ENCODE measurements at regions not wholly inside any gene's neighbourhood (a gene's known extent, or its start where the extent isn't known, plus 50 kb on each side); places are given as distances from the start of the nearest gene placed in this dataset.

DNA sequence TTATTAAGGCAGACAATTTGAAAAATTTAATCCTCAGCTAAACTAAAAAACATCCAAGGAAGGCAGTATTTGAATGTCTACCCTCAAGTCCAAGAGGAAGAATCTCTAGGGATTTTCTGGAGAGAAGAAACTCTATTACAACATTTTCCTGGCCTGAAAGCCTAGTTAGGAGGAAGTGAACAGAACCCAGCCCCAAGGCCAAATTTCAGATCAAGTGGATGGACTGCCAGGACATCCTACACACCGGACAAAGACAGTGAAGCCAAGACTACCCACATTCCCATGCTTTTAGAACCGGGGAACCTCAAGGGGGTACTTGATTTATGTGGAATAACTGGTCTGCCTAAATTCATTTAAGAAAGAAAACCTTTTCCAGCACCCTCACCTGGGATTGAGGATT is 108.9 kb upstream of the MEOX2 start:
- DNase-seq, result no peak

DNA sequence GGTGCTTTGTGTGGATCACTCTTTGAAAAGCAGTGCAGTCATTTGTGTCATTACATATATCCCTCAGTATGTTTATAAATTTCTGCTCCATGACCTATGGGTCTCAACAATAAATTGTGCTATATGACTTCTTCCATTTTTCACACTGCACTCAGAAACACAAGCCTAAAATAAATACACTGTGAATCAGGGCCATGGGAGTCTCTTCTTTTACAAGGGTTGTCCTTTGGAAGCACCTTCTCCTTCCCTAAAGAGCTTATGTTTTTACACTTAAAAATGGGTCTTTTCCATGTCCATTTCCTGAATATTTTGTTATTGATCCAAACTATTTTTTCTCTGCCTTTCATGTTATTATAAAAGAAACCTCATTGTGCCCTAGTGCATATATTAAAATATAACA is 108.3 kb upstream of the MEOX2 start:
- DNase-seq, result no peak

DNA sequence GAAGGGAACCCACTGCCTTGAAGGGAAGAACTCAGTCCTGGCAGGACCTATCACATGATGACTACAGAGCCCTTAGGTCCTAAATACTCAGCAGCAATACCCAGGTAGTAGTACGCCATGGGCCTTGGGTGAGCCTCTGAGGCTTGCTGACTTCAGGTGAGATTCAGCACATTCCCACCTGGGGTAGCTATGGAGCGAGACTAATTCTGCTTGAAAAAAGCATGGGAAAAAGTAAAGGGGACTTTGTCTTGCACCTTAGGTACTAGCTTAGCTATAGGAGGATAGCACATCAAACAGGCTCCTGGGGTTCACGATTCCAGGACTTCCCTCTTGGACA is 98.2 kb upstream of the MEOX2 start:
- DNase-seq, result no peak

DNA sequence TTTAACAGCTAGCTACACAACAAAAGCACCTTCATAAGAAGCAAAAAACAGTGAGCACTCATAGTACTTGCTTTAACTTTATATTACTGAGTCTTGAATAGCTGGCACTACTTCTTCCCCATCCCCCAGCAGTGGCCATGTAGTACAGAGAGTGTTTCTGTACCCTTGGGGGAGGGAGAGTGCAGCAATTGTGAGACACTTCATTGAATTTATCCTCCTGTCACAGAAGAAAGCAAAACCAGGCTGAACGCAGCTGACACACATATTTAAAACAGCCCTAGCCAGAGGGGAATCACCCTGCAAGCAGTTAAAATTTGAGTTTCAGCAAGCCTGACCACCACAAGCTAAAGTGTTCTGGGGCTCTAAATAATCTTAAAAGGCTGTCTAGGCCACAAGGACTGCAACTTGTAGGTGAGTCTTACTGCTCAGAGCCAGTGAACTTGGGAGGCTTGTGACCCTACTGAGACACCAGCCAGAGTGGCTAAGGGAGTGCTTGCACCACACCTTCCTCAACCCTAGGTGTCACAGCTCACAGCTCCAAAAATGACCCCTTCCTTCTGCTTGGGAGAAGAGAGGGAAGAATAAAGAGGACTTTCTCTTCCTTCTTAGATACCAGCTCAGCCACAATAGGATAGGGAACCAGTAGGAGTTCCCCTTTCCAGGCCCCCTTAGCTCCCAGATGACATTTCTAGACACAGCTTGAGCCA is 97.7 kb upstream of the MEOX2 start:
- no peak for DNase-seq

DNA sequence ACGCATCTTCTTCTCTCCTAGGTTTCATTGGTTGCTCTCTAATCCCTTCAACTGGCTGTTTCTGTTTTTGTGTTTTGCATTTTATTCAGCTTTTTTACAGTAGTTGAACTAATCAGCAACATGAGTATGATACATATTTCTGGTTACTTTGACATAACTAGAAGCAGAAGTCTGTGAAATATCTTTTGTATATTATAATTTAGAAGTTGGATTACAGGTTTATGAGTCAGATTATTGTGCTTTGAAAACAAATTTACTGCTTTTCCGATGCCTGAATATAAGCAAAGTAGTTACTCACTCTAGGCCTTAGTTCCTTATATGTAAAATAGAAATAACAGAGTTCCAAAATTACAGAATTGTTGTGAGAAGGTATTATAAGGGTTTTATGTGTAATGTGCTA is 96.2 kb upstream of the MEOX2 start:
- DNase-seq, result no peak

DNA sequence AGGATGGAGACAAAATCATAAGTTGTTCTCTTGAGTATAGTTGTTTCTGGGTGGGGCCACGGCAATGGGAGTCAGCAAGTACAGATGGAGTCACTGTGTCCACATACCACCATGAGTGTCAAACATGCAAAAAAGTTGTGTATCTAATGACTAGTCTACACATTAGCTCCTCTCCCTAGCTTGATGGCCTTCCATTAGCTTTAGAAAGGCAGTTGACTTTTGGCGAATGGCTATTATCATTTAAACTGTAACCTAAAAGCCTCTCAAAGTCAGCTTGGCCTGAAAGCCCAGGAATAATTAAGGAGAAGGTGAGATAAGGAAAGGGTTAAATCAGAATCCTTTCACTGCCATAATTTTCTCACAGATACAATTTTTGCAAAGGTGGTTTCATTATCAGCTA is 95.5 kb upstream of the MEOX2 start:
- DNase-seq, result no peak

DNA sequence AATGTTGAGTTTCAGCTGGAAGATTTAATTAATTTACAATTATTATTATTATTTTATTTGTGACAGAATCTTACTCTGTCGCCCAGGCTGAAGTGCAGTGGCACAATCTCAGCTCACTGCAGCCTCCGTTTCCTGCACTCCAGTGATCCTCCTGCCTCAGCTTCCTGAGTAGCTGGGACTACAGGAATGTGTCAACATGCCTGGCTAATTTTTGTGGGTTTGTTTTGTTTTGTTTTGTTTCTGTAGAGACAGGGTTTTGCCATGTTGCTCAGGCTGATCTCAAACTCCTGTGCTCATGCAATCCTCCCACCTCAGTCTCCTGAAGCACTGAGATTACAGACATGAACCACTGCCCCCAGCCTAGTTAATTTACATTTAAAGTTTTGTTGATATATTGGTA is 93.8 kb upstream of the MEOX2 start:
- DNase-seq, result no peak

DNA sequence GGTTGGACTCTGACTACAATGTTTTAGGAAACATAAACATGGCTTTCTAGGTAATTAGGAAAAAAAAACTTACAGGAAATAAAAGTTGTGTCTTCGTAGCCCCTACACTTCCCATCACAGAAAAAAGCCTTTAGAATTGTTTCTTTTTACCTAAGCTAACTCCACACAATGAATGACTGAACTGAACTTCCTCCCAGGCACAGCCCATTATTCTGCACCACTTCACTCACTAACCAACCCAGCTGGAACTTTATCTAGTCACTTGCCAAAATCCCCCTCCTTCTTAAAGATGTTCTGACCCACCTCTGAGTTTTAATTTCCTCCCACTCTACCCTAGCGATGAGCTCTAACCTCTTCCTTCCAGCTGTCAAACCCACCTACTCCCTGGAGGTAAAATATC is 91.7 kb upstream of the MEOX2 start:
- DNase-seq, result no peak

DNA sequence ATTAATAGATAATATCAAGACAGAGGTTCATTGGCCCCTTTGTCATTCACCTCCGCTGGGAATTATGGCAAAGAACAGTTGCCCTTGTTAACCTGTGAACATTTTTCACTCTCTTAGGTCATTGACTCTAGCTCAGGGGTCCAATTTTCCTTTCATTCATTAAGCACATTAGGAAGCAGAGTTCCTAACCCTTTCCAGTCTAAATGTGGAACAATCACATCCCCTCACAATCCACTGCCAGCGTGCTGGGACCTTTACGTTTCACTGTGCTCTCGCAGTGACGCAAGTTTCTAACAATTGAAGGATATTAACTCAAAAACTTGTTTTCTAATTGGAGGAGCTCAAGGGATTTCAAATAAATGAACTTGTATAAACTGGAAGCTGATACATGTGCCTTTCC is 79.3 kb upstream of the MEOX2 start:
- no peak for DNase-seq

DNA sequence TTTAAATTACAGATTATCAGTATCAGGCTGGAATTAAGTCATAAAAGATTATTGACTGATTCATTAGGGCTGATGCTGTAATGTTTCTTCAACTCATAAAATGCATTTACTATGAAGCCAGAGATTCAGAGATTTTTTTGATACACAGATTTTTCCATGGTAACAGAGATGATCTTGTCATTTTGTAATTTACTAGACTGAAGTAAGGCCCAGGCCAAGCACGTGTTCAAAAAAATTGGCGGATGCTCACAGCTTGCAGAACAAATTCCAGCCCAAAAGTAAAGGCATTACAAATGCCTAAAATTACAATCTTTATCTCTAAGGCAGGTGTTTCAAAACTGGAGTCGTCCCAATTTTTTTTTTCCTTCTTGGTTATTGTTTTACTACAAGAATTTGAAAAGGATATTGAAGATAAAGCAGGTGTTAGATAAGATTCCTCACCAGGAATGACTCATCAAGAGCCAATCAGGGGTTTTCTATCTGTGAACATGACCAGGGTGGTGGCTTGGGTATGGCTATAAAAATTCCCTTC is 78.4 kb upstream of the MEOX2 start:
- DNase-seq, result no peak

DNA sequence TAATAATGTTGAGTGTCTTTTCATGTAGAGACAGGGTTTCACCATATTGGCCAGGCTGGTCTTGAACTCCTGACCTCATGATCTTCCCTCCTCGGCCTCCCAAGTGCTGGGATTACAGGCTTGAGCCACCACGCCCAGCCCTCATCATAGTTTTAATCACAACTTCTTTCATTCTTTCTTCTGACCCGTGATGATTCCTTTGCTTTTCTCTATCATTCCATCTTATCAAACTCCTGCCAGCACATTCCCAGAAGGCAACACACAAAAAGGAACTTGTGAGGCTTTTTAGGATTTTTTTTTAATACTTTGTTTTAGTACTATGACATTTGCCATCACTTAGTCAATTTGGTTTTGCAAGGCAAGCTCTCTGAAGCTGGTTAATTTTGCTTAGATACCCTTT is 77.5 kb upstream of the MEOX2 start:
- no peak for DNase-seq

DNA sequence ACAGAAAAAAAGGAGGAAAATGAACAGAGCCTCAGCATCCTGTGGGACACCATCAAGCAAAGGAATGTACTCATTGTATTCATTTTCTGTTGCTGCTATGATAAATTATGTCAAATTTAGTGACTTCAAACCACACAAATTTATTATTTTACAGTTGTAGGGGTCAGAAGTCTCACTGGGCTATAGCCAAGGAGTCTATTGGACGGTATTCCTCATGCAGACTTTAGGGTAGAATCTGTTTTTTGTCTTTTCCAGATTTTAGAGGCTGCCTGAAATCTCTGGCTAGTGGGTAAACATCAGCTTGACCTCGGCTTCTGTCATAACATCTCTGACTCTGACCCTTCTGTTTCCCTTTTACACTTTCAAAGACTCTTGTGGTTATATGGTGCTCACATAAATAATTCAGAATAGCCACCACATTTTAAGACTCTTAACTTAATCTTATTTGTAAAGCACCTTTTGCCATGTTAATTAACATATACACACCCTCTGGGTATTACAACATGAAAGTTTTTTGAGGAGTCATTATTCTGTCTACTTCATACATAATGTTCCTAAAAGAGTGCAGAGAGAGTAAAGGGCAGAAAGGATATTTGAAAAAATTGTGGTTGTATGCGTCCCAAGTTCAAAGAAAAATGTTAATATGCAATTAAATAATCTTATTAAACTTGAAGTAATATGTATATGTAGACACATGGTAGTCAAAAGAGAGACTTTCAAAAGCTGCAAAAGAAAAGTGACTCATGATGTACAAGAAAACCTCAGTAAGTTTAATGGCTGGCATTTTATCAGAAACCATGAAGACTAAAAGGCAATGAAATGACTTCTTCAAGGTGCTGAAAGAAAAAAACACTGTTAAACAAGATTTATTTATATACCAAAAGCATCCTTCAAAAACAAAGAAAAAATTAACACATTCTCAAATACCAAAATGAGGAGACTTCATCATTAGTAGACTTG is 70.8 kb upstream of the MEOX2 start:
- DNase-seq, result no peak

DNA sequence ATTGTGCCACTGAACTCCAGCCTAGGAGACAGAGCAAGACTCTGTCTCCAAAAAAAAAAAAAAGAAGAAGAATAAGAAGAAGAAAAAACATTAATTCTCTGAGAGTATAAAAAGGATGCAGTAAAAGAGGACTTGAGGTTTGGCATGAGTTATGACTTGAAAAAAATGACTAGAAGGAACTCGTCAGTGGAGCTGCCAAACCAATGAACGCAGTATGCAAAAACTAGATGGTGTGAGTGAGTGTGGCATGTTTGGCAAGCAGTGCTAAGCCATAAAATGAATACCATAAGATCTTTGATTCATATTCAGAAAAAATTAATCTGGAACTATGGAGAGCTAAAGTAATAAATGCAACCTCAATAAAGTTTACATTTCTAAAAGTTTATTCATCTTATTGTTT is 68.6 kb upstream of the MEOX2 start:
- no peak for DNase-seq

DNA sequence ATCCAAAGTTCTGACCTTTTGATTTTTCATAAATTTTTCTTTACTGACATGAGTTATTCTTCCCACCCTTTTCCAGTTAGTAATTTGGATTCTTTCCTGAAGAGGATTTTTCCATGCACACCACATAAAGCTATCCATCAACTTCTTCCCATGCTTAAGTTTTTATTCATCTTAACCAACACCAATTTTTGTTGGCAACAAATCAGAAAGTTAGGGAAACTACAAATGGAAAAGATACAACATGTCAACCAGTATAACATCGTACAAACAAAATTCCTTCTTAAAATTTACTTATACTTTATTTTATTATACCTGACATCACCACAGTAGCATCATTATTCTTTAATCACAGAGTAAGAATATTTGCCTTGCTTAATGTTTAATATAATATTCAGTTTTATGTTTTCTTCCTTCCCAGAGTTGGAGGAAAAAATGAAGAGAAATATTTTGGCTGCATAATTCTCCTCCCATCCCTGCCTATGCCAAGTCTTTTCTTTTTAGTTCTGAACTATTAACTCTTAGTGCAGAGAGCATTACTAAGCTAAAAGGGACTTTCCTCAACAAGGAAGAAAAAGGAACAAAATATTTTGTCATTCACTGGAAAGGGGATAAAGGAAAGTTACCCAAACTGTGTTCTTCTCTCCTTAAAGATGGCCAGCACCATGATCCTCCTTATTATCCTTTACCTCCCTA is 67.5 kb upstream of the MEOX2 start:
- DNase-seq, result no peak

DNA sequence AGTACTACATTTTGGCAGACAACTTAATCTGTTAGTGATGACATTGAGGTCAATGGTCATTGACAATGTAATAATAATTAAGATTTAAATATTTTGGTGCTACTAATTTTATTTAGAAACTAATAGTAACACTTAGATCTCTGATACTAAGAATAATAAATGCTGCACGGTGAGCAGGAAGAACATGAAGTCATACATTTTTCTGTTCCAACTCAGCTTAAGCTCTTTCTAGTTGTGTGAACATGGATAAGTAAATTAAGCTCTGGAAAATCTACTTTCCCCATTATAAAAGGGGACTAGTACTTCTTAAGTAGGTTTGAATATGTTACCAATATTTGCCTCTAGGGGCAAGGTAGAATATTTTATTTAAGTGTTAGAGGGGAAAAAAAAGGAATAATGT is 65.9 kb upstream of the MEOX2 start:
- DNase-seq, result no peak

DNA sequence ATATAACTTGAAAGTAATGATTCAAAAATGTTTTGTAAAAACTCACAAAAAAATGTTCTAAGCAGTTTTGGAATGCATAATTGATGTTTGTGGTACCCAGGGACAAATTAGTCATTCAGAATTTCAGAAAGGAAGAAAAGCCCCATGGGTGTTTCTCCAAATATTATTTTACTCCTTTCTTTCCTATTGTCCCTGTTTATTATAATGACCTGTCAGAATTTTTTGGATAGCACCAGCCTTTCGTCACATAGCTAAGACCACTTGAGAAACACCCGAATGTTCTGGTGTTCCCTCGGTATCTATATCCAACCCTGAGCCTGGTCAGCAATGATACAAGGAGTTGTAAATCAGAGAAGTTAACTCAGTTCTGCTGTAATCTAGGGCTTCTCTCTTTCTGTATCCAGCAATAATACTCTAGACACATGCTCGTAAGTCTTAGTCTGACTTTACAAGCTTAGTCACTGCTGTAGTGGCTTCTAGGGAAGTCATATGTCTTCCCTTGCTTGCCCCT is 64.8 kb upstream of the MEOX2 start:
- DNase-seq, result no peak

DNA sequence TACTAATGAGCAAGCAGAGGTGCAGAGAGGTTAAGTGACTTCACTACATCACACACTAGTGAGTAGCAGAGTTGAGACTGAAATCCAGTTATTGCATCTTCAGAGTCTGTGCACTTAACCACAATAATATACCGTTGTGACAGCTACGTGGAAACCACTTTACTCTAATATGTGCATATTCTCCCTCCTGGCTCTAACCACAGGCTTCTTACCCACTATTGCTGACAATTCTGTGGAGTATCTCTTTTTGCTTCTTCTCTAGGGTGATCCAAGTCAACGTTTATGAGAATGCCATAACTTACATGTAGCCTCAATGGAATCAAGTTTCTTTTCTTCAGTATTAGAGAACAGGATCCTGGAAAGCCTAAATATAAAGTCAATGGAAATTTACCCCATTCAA is 64.2 kb upstream of the MEOX2 start:
- no peak for DNase-seq

DNA sequence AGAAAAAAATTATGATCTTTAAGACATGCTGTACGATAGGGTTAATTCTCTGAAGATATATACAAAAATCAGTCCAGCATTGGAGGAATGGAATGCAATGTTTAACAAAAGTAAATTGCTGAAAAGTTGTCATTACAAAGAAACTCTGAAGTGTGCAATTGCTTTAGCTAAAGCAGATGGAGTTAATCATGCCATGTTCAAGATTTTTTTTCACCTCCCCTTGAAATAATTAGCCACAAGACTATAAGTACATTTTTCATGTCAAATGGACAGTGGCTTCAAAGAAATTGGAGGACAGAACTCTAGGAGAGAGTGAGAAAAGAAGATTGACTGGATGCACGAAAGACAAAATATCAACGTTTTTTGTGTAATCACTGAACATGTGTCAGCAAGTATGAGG is 63.1 kb upstream of the MEOX2 start:
- no peak for DNase-seq

DNA sequence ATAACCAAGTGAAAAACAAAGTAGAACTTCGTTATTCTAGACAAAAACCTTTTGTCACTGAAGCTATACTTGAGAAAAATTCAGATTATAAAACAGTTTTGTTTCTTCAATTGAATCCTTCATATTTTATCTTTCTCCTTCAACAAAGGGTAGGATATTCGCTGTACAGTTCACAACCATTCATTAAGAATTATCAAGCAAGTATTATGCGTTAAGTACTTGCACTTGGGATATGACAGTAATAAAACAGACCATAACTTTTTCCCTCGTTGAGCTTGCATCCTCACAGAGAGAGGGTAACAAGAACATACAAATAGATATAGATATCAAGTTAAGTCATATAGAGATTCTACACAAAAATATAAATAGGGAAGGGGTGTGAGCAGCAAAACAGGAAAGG is 61.2 kb upstream of the MEOX2 start:
- no peak for DNase-seq

DNA sequence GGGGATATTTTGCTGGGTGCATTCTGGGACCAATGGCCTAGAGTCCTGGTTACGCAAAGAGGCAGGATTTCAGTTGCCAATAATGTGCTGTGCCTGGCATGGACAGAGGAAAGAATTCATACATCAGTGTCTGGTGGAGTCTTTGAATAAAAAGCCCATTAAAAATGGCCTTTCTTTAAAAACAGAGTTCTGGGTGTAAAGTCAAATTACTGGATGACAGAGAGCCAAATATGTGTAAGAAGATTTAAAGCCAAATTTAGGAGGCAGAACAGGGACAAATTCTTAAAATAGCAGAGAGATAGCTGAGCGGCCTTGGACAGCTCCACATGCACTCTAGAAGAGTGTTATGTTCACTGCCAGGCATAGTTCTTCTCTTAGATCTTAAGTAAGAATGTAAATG is 60.8 kb upstream of the MEOX2 start:
- DNase-seq, result no peak

DNA sequence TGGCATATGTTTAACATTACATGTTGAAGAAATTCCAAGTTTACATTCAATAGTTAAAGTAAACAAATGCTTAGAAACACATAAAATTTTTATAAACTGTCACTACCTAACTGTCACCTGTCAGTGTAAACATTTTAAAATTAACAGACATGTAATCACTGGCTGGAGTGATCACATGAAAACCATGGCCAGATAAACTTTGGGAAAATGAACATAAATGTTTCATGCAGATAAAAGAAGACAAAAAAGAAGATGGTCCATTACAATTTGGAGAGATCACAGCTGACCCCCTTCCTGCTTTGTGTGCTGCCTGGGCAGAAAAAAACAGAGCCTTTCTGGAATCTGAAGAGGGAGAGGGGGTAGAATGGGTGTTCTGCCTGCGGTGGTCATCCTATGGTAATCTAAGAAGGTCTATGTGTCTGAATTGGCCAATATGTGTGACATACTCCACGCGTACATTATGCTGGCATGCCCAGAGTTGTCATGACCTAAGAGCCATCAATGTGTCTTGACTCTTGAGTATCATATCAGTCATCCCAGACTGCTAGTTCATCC is 57.5 kb upstream of the MEOX2 start:
- no peak for DNase-seq

DNA sequence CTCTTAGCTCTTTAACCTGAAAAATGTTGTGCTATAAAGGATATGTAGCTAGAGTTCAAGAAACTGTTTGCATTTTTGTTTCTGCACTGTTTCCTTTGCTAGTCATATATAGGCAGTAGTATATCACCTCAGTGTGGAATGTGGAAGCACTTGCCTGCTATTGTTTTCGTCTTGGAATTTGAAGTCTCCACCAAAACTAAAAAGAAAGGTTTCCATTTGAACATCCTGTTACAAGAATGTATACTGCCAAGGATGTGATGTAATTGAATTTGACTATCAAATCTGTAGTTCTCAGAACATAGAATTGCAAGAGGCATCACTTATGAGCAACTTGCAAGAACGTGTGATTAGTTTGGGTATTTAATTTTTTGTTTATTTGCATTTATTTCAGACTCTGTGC is 51.1 kb upstream of the MEOX2 start:
- DNase-seq, result no peak
